MCF 10A (cell line): ENCODE measurements at regions not wholly inside any gene's neighbourhood (a gene's known extent, or its start where the extent isn't known, plus 50 kb on each side); places are given as distances from the start of the nearest gene placed in this dataset.

Source experiments
- BruUV-seq: library from RNA; stranded (reverse); fragments of 400-500 nt; replicated peaks from 2 replicates; lab custom pipeline; 2021; lab: Mats Ljungman, UMichigan
- CTCF ChIA-PET: fragments of 300-600 bp; sonication (Branson Sonifier 250); formaldehyde crosslinking; extraction: SDS; loops from one replicate; lab custom pipeline; 2021; ENCODE audit warnings: antibody characterized with exemption, inconsistent platforms; lab: Yijun Ruan, JAX
- POLR2A ChIA-PET: fragments of 300-600, 350-650 bp; sonication (Branson Sonifier 250); formaldehyde crosslinking; extraction: SDS; loops from one replicate; lab custom pipeline; 2020; ENCODE audit warnings: antibody characterized with exemption, inconsistent platforms; lab: Yijun Ruan, JAX
- DNase-seq: peaks from one replicate; pipeline ENCODE4 v3.0.0-alpha.2; 2018; ENCODE audit not compliant: unreplicated experiment
- H3K27ac Mint-ChIP-seq: one replicate; pipeline ENCODE4 v1.8.0; 2022; ENCODE audit warnings: mild to moderate bottlenecking, low read depth, mixed read lengths; ENCODE audit not compliant: unreplicated experiment
- H3K27me3 Mint-ChIP-seq: one replicate; pipeline ENCODE4 v1.8.0; 2022; ENCODE audit warnings: mixed read lengths; ENCODE audit not compliant: insufficient read depth, unreplicated experiment
- H3K36me3 Mint-ChIP-seq: one replicate; pipeline ENCODE4 v1.8.0; 2022; ENCODE audit warnings: mild to moderate bottlenecking, moderate library complexity, mixed read lengths; ENCODE audit not compliant: insufficient read depth, unreplicated experiment
- H3K4me1 Mint-ChIP-seq: one replicate; pipeline ENCODE4 v1.8.0; 2022; ENCODE audit warnings: mixed read lengths; ENCODE audit not compliant: insufficient read depth, unreplicated experiment
- H3K4me3 Mint-ChIP-seq: one replicate; pipeline ENCODE4 v1.8.0; 2022; ENCODE audit warnings: mild to moderate bottlenecking, moderate library complexity, mixed read lengths; ENCODE audit not compliant: unreplicated experiment
- H3K9me3 Mint-ChIP-seq: one replicate; pipeline ENCODE4 v1.8.0; 2022; ENCODE audit warnings: mixed read lengths; ENCODE audit not compliant: unreplicated experiment
- intact Hi-C: fragments of 100-400 bp; cut with micrococcal nuclease; formaldehyde crosslinking; loops from 2 replicates; pipeline ENCODE4 v1.14.1; 2022
- TF ChIP-seq, protein P1 (sequence below): fragments of 200-600 bp; IDR thresholded peaks from one replicate; pipeline ENCODE4 v1.8.0; 2022; ENCODE audit warnings: antibody characterized with exemption, mild to moderate bottlenecking; ENCODE audit not compliant: unreplicated experiment

GRCh38 chr4:72977936-72978485, 91.5 kb downstream of the COX18 start:
- H3K27ac Mint-ChIP-seq = no peak overlapping the region
- no peaks in the 10 kb centered on the region for H3K27me3 Mint-ChIP-seq
- BruUV-seq = no TSS peak
- H3K36me3 Mint-ChIP-seq = no peaks in the 10 kb centered on the region
- no peak for DNase-seq
- ChIA-PET POLR2A (no interaction called here), CTCF (interaction anchor here (1.0 to 1.4 kb wide), 2 partner anchors 13 to 474 kb away, joined by 3 to 6 read pairs; no protein-coding TSS in a partner anchor)
- no peak overlapping the region for H3K4me3 Mint-ChIP-seq
- TF ChIP-seq, protein P1, sequence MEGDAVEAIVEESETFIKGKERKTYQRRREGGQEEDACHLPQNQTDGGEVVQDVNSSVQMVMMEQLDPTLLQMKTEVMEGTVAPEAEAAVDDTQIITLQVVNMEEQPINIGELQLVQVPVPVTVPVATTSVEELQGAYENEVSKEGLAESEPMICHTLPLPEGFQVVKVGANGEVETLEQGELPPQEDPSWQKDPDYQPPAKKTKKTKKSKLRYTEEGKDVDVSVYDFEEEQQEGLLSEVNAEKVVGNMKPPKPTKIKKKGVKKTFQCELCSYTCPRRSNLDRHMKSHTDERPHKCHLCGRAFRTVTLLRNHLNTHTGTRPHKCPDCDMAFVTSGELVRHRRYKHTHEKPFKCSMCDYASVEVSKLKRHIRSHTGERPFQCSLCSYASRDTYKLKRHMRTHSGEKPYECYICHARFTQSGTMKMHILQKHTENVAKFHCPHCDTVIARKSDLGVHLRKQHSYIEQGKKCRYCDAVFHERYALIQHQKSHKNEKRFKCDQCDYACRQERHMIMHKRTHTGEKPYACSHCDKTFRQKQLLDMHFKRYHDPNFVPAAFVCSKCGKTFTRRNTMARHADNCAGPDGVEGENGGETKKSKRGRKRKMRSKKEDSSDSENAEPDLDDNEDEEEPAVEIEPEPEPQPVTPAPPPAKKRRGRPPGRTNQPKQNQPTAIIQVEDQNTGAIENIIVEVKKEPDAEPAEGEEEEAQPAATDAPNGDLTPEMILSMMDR = no peak
- intact Hi-C loops = no loop called here
- no peaks in the 10 kb centered on the region for H3K9me3 Mint-ChIP-seq
- peaks cover 24% of the 10 kb centered on the region for H3K4me1 Mint-ChIP-seq

DNA sequence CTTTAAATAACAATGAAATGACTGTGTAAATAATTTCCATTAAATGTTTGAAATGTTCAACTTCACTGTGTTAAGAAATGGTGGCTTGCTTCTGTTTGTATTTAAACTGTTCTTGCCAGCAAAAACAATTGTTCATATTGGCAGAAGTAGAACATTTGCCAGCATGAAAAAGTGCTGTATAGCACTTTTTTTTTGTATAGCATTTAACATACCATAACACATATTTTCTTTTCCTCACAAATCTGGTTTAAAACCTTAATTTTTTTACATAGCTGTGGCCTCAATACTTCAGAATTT, 94.1 kb downstream of the COX18 start:
- Mint-ChIP-seq H3K4me1 (peaks cover 36% of the 10 kb centered on the region), H3K27ac (peak overlapping the region; percentile 81), H3K27me3 (no peaks in the 10 kb centered on the region), H3K36me3 (no peaks in the 10 kb centered on the region), H3K9me3 (no peaks in the 10 kb centered on the region), H3K4me3 (no peak overlapping the region)
- intact Hi-C loops = no loop called here
- TF ChIP-seq, protein P1 = no peak
- ChIA-PET POLR2A (no interaction called here), CTCF (no interaction called here)
- DNase-seq = peak; percentile 25
- no TSS peak for BruUV-seq

GRCh38 chr4:72974694-72975487, 94.6 kb downstream of the COX18 start:
- H3K9me3 Mint-ChIP-seq = no peaks in the 10 kb centered on the region
- POLR2A ChIA-PET = interaction anchor here (0.6 to 0.7 kb wide), 3 partner anchors 25 to 64 kb away, joined by 3 read pairs; no protein-coding TSS in a partner anchor
- CTCF ChIA-PET = interaction anchor here (0.6 to 0.9 kb wide), 4 partner anchors 26 to 586 kb away, joined by 3 to 5 read pairs (median 4); no protein-coding TSS in a partner anchor
- no peaks in the 10 kb centered on the region for H3K36me3 Mint-ChIP-seq
- H3K4me3 Mint-ChIP-seq = no peak overlapping the region
- peaks cover 41% of the 10 kb centered on the region for H3K4me1 Mint-ChIP-seq
- DNase-seq = peak; percentile 12
- TF ChIP-seq, protein P1 = no peak
- BruUV-seq = no TSS peak
- intact Hi-C loops = no loop called here
- peak overlapping the region; percentile 81 for H3K27ac Mint-ChIP-seq
- no peaks in the 10 kb centered on the region for H3K27me3 Mint-ChIP-seq

DNA sequence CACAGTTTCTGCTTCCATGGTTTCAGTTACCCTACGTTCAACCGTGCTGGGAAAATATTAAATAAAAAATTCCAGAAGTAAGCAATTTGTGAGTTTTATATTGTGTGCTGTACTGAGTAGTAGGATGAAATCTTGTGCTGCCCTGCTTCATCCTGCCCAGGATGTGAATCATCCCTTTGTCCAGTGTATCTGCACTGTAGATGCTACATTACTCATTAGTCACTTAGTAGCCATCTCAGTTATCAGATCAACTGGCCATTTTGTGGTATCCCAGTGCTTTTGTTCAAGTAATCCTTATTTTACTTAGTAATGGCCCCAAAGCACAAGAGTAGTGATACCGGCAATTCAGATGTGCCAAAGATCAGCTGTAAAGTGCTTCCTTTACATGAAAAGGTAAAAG, 97.9 kb downstream of the COX18 start:
- DNase-seq = peak; percentile 71

More for the DNA sequence above, 97.9 kb downstream of the COX18 start:
- CTCF ChIA-PET = interaction anchor here (0.6 to 0.7 kb wide), 3 partner anchors 51 to 674 kb away, joined by 3 read pairs; no protein-coding TSS in a partner anchor
- POLR2A ChIA-PET = interaction anchor here (0.7 kb wide), 1 partner anchor 35 kb away, joined by 3 read pairs; no protein-coding TSS in a partner anchor
- intact Hi-C loops = no loop called here
- no peaks in the 10 kb centered on the region for H3K9me3 Mint-ChIP-seq
- TF ChIP-seq, protein P1 = no peak
- H3K4me3 Mint-ChIP-seq = no peak overlapping the region
- H3K27ac Mint-ChIP-seq = peak overlapping the region; percentile 40
- BruUV-seq = no TSS peak
- peaks cover 28% of the 10 kb centered on the region for H3K4me1 Mint-ChIP-seq
- H3K36me3 Mint-ChIP-seq = no peaks in the 10 kb centered on the region
- H3K27me3 Mint-ChIP-seq = no peaks in the 10 kb centered on the region
